Loucy (cell line): ENCODE measurements at regions not wholly inside any gene's neighbourhood (a gene's known extent, or its start where the extent isn't known, plus 50 kb on each side); places are given as distances from the start of the nearest gene placed in this dataset.

Experiments
- CTCF ChIP-seq: fragments of 200-600 bp; sonication (generic); conservative IDR thresholded peaks from 2 replicates; pipeline ENCODE4 v1.5.1; 2014; ENCODE audit warnings: mild to moderate bottlenecking, antibody characterized with exemption, low read length
- EZH2phosphoT487 ChIP-seq: fragments of 200-600 bp; IDR thresholded peaks from 2 replicates; pipeline ENCODE4 v1.6.1; 2018; ENCODE audit warnings: antibody characterized with exemption, mild to moderate bottlenecking, moderate library complexity, borderline replicate concordance

- TF ChIP-seq CTCF (no peak), EZH2phosphoT487 (no peak)
Observed at GRCh38 chr14:43356382-43356781, 1150.7 kb downstream of the FSCB start.
